Testis (tissue), 2 donors: ENCODE measurements at regions not wholly inside any gene's neighbourhood (a gene's known extent, or its start where the extent isn't known, plus 50 kb on each side); places are given as distances from the start of the nearest gene placed in this dataset.

Experiments
- CTCF ChIP-seq, 3 experiments: fragments of 450-650 bp in 2 of 3; fragments of 200-600 bp in 1 of 3; sonication (generic) in 1 of 3; IDR thresholded peaks; one replicate each; pipeline ENCODE4 v1.5.1; 2016 to 2019; ENCODE audit warnings: antibody characterized with exemption in 3 of 3, mild to moderate bottlenecking in 2 of 3, moderate library complexity in 1 of 3
- POLR2A ChIP-seq: fragments of 450-650 bp; IDR thresholded peaks from one replicate; pipeline ENCODE4 v1.6.1; 2017; ENCODE audit warnings: antibody characterized with exemption, mild to moderate bottlenecking, moderate library complexity

GRCh38 chr4:176436293-176436973 is 116.7 kb downstream of the SPCS3 start:
- TF ChIP-seq CTCF (IDR thresholded peaks at IDR 0.05) (no peak), POLR2A (no peak)
